Smooth muscle cell (in vitro differentiated cells): ENCODE measurements at regions not wholly inside any gene's neighbourhood (a gene's known extent, or its start where the extent isn't known, plus 50 kb on each side); places are given as distances from the start of the nearest gene placed in this dataset.

Experiments used
- DNase-seq: peaks from one replicate; lab custom pipeline; 2025; ENCODE audit not compliant: unreplicated experiment; lab: John Stamatoyannopoulos, UW
- H2AFZ ChIP-seq: fragments of 200-600 bp; sonication (generic); 2 replicates; pipeline ENCODE4 v1.6.0; 2016; ENCODE audit warnings: antibody characterized with exemption, low read depth, mild to moderate bottlenecking
- H3F3A ChIP-seq: fragments of 200-600 bp; sonication (generic); 2 replicates; pipeline ENCODE4 v1.6.0; 2017; ENCODE audit warnings: antibody characterized with exemption, low read depth
- H3K27ac ChIP-seq: fragments of 200-600 bp; sonication (generic); 2 replicates; pipeline ENCODE4 v1.5.1; 2016; ENCODE audit warnings: low read depth, mild to moderate bottlenecking
- H3K27me3 ChIP-seq: fragments of 200-600 bp; sonication (generic); 2 replicates; pipeline ENCODE4 v1.6.1; 2016; ENCODE audit warnings: low read depth, mild to moderate bottlenecking
- H3K36me3 ChIP-seq: fragments of 200-600 bp; sonication (generic); 2 replicates; pipeline ENCODE4 v1.5.1; 2016; ENCODE audit warnings: low read depth
- H3K4me1 ChIP-seq: fragments of 200-600 bp; sonication (generic); 2 replicates; pipeline ENCODE4 v1.5.1; 2016; ENCODE audit warnings: low read depth
- H3K4me2 ChIP-seq: fragments of 200-600 bp; sonication (generic); 2 replicates; pipeline ENCODE4 v1.6.0; 2016; ENCODE audit warnings: mild to moderate bottlenecking
- H3K4me3 ChIP-seq: fragments of 200-600 bp; sonication (generic); 2 replicates; pipeline ENCODE4 v1.5.1; 2016; ENCODE audit warnings: mild to moderate bottlenecking
- H3K79me2 ChIP-seq: fragments of 200-600 bp; sonication (generic); 2 replicates; pipeline ENCODE4 v1.6.0; 2016; ENCODE audit warnings: low read depth, mild to moderate bottlenecking
- H3K9ac ChIP-seq: fragments of 200-600 bp; sonication (generic); 2 replicates; pipeline ENCODE4 v1.6.0; 2016; ENCODE audit warnings: low read depth
- H3K9me3 ChIP-seq: fragments of 200-600 bp; sonication (generic); replicated peaks from 2 replicates; pipeline ENCODE4 v1.5.1; 2016; ENCODE audit warnings: low read depth
- H4K20me1 ChIP-seq: fragments of 200-600 bp; sonication (generic); 2 replicates; pipeline ENCODE4 v1.6.0; 2016; ENCODE audit warnings: low read depth
- CTCF ChIP-seq: fragments of 200-600 bp; sonication (generic); IDR thresholded peaks from 2 replicates; pipeline ENCODE4 v1.5.1; 2017; ENCODE audit warnings: borderline replicate concordance, mild to moderate bottlenecking, antibody characterized with exemption; ENCODE audit not compliant: insufficient read depth, poor library complexity, severe bottlenecking
- WGBS: methylation state at CpG from one replicate; pipeline ENCODE4 v1.1.7; 2016; ENCODE audit warnings: low lambda C conversion rate; 5-methylcytosine and 5-hydroxymethylcytosine counted together

DNA sequence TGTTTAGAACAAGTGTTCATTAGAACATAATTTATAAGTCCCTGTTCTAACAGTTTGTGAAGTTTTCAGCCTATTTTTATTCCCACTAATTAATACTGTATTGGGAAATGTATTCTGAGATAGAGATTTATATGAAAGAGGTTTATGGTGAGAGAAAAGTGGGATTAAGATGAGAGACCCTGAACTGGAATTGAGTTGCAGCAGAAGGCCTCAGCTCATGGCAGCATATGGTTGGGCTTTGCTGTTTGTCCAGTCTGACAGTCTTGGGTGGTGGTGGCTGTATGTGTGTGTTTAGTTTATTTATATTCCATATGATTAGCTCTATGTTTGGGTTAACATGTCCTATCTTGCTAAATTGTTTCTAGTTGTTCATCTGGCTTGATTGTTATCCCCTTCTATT, 575.1 kb downstream of the SLITRK5 start:
- Histone ChIP-seq H3K4me2 (no peak overlapping the region), H2AFZ (no peak overlapping the region), H3F3A (no peaks in the 10 kb centered on the region)

GRCh38 chr13:88248393-88248792, 577.2 kb downstream of the SLITRK5 start:
- Histone ChIP-seq H3K4me2 (no peak overlapping the region), H3K79me2 (no peaks in the 10 kb centered on the region), H3F3A (no peaks in the 10 kb centered on the region), H3K9me3 (no peaks in the 10 kb centered on the region), H2AFZ (no peak overlapping the region), H3K27me3 (no peaks in the 10 kb centered on the region), H3K36me3 (no peaks in the 10 kb centered on the region), H4K20me1 (no peaks in the 10 kb centered on the region), H3K27ac (no peak overlapping the region), H3K4me1 (no peaks in the 10 kb centered on the region), H3K4me3 (no peak overlapping the region), H3K9ac (no peak overlapping the region)
- TF ChIP-seq CTCF = no peak
- 75% methylated on average over 4 of the region's 4 CpGs for WGBS
- no peak for DNase-seq

More for the DNA sequence above, 575.1 kb downstream of the SLITRK5 start:
- DNase-seq = no peak
- no peak for TF ChIP-seq CTCF
- Histone ChIP-seq H3K9me3 (no peaks in the 10 kb centered on the region), H3K27ac (no peak overlapping the region), H3K27me3 (no peaks in the 10 kb centered on the region), H3K4me1 (no peaks in the 10 kb centered on the region), H3K4me3 (no peak overlapping the region), H3K36me3 (no peaks in the 10 kb centered on the region), H3K9ac (no peak overlapping the region), H3K79me2 (no peaks in the 10 kb centered on the region), H4K20me1 (no peaks in the 10 kb centered on the region)

DNA sequence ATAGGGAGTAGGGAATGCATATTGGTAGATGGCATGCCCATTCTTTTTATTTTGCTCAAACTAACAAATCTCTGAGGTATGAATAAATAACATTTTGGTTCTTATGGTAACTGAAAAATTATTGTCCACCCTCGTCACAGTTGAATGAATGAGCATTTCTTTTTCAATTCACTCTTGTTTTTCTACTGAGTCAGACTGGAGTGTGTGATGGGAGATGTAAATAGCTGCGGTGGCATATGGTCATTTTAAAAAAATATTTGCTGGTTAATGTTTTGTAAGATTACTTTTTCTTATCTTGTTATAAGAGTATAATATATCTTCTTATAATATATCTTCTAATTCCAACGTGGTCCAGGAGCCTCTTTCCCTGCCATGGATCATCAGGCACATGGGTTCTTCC, 586.5 kb downstream of the SLITRK5 start:
- DNase-seq = no peak
- WGBS = 82% methylated on average over 3 of the region's 3 CpGs

GRCh38 chr13:88263808-88264207, 592.6 kb downstream of the SLITRK5 start:
- no peak for DNase-seq
- no peaks in the 10 kb centered on the region for H4K20me1 ChIP-seq
- H3K9ac ChIP-seq = no peak overlapping the region
- 98% methylated on average over 3 of the region's 3 CpGs for WGBS
- H3K4me1 ChIP-seq = no peaks in the 10 kb centered on the region
- no peaks in the 10 kb centered on the region for H3K36me3 ChIP-seq
- H2AFZ ChIP-seq = no peak overlapping the region
- H3F3A ChIP-seq = no peaks in the 10 kb centered on the region
- H3K27me3 ChIP-seq = no peaks in the 10 kb centered on the region
- H3K4me3 ChIP-seq = no peak overlapping the region
- H3K79me2 ChIP-seq = no peaks in the 10 kb centered on the region
- TF ChIP-seq CTCF = no peak
- no peak overlapping the region for H3K27ac ChIP-seq
- H3K4me2 ChIP-seq = no peak overlapping the region
- H3K9me3 ChIP-seq = no peaks in the 10 kb centered on the region

More for the DNA sequence above, 586.5 kb downstream of the SLITRK5 start:
- Histone ChIP-seq H3K4me2 (no peak overlapping the region), H3K27ac (no peak overlapping the region), H3F3A (no peaks in the 10 kb centered on the region), H3K9ac (no peak overlapping the region), H3K4me1 (no peaks in the 10 kb centered on the region), H3K4me3 (no peak overlapping the region), H3K9me3 (no peaks in the 10 kb centered on the region), H3K79me2 (no peaks in the 10 kb centered on the region), H3K36me3 (no peaks in the 10 kb centered on the region), H2AFZ (no peak overlapping the region), H3K27me3 (no peaks in the 10 kb centered on the region), H4K20me1 (no peaks in the 10 kb centered on the region)
- no peak for TF ChIP-seq CTCF
